GM23338 (cell line): ENCODE measurements at regions not wholly inside any gene's neighbourhood (a gene's known extent, or its start where the extent isn't known, plus 50 kb on each side); places are given as distances from the start of the nearest gene placed in this dataset.
A peak's percentile ranks its signal among the peaks of the same experiment; 100 is the strongest.

Experiments
- ATAC-seq: fragments of 200-7000 bp; cut with Tn5 transposase; 3 replicates; pipeline ENCODE4 v1.9.1; 2020
- DNase-seq: peaks from one replicate; pipeline ENCODE4 v3.0.0-alpha.2; 2015; ENCODE audit warnings: low spot score
- H2AFZ ChIP-seq: fragments of 200-600 bp; sonication (generic); 2 replicates; pipeline ENCODE4 v1.8.0; 2016; ENCODE audit warnings: antibody characterized with exemption, mild to moderate bottlenecking, moderate library complexity
- H3F3A ChIP-seq: fragments of 200-600 bp; sonication (generic); replicated peaks from 2 replicates; pipeline ENCODE4 v1.8.0; 2017; ENCODE audit warnings: antibody characterized with exemption, mixed run types, low read depth
- H3K27ac ChIP-seq: fragments of 200-600 bp; sonication (generic); 2 replicates; pipeline ENCODE4 v1.6.1; 2016; ENCODE audit warnings: low read depth
- H3K27me3 ChIP-seq: fragments of 200-600 bp; sonication (generic); 2 replicates; pipeline ENCODE4 v1.8.0; 2016; ENCODE audit warnings: mild to moderate bottlenecking, mixed run types, moderate library complexity; ENCODE audit not compliant: insufficient read depth
- H3K36me3 ChIP-seq: fragments of 200-600 bp; sonication (generic); 2 replicates; pipeline ENCODE4 v1.8.0; 2016; ENCODE audit warnings: mild to moderate bottlenecking; ENCODE audit not compliant: insufficient read depth
- H3K4me1 ChIP-seq: fragments of 200-600 bp; sonication (generic); 2 replicates; pipeline ENCODE4 v1.8.0; 2016; ENCODE audit warnings: mild to moderate bottlenecking, moderate library complexity; ENCODE audit not compliant: insufficient read depth
- H3K4me2 ChIP-seq: fragments of 200-600 bp; sonication (generic); 2 replicates; pipeline ENCODE4 v1.7.1; 2017; ENCODE audit warnings: mixed run types
- H3K4me3 ChIP-seq: fragments of 200-600 bp; sonication (generic); 2 replicates; pipeline ENCODE4 v1.6.1; 2016; ENCODE audit warnings: mixed run types
- H3K79me2 ChIP-seq: fragments of 200-600 bp; sonication (generic); replicated peaks from 2 replicates; pipeline ENCODE4 v1.8.0; 2017; ENCODE audit warnings: mild to moderate bottlenecking; ENCODE audit not compliant: insufficient read depth
- H3K9me2 ChIP-seq: fragments of 200-600 bp; sonication (generic); 2 replicates; pipeline ENCODE4 v1.8.0; 2017; ENCODE audit not compliant: insufficient read depth
- H4K20me1 ChIP-seq: fragments of 200-600 bp; sonication (generic); replicated peaks from 2 replicates; pipeline ENCODE4 v1.8.0; 2017; ENCODE audit warnings: mild to moderate bottlenecking; ENCODE audit not compliant: insufficient read depth
- H3K27ac Mint-ChIP-seq: 2 replicates; pipeline ENCODE4 v1.8.0; 2020; ENCODE audit warnings: inconsistent platforms, mild to moderate bottlenecking, moderate library complexity, mixed read lengths
- H3K27me3 Mint-ChIP-seq: 3 replicates; pipeline ENCODE4 v1.8.0; 2022; ENCODE audit warnings: low read depth, mild to moderate bottlenecking, moderate library complexity, mixed read lengths, inconsistent platforms; ENCODE audit not compliant: insufficient read depth, poor library complexity
- H3K36me3 Mint-ChIP-seq: 3 replicates; pipeline ENCODE4 v1.8.0; 2021; ENCODE audit warnings: low read depth, mild to moderate bottlenecking, inconsistent platforms, moderate library complexity, mixed read lengths
- H3K4me1 Mint-ChIP-seq: 3 replicates; pipeline ENCODE4 v1.8.0; 2020; ENCODE audit warnings: mild to moderate bottlenecking, inconsistent platforms, mixed read lengths
- H3K4me3 Mint-ChIP-seq: 3 replicates; pipeline ENCODE4 v1.8.0; 2021; ENCODE audit warnings: moderate library complexity, mild to moderate bottlenecking, inconsistent platforms, mixed read lengths
- H3K9me3 Mint-ChIP-seq: 3 replicates; pipeline ENCODE4 v1.8.0; 2020; ENCODE audit warnings: moderate library complexity, mild to moderate bottlenecking, inconsistent platforms, mixed read lengths
- NANOG ChIP-seq: IDR thresholded peaks from 2 replicates; pipeline ENCODE4 v1.6.1; 2016; ENCODE audit warnings: antibody characterized with exemption, borderline replicate concordance
- TF ChIP-seq, protein P1 (sequence below): fragments of 250-450 bp; sonication (Bioruptor Pico); IDR thresholded peaks from 2 replicates; pipeline ENCODE4 v1.5.0; 2020; ENCODE audit warnings: mild to moderate bottlenecking, moderate library complexity

DNA sequence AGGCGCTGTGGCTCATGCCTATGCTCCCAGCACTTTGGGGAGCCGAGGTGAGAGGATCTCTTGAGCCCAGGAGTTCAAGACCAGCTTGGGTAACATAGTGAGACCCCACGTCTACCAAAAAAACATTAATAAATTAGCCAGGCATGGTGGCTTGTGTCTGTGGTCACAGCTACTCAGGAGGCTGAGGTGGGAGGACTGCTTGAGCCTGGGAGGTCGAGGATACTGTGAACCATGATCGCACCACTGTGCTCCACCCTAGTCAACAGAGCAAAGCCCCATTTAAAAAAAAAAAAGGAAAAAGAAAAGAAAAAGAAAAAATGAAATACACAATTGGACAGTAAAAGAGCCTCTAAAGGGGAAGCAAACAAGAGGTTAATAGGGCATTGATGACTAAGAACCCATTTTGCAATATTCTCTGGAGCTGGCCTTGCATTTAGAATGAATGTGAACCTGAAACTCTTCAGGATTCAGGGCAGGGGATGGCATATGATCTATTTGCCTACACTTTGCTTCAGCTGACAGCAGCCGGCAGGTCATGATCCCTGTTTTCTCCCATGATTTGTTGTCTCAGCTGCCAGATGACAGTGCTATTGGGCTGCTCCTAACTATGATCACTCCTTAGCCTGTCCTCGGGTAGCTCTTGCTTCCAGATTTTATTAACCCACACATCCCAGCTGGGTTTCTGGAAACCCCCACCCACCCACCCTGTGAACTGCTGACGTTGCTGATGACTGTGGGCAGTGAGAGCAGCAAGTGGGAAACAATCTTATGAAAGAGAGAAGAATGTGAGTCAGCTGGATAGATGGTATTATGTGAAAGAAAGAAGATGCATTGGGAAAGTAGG lies 83.8 kb upstream of the ELOVL5 start:
- Histone ChIP-seq H3K9me2 (no peaks in the 10 kb centered on the region), H3K36me3 (no peaks in the 10 kb centered on the region), H4K20me1 (no peaks in the 10 kb centered on the region; the same call in 1 of the 2 replicates), H3F3A (no peaks in the 10 kb centered on the region), H3K4me1 (no peaks in the 10 kb centered on the region), H3K27ac (no peak overlapping the region), H2AFZ (0 out of 2 replicates have a peak overlapping the region, but pooled peaks have one; percentile 21), H3K4me3 (no peak overlapping the region), H3K27me3 (no peaks in the 10 kb centered on the region), H3K79me2 (no peaks in the 10 kb centered on the region), H3K4me2 (no peak overlapping the region)
- no peaks in the 10 kb centered on the region for H3K36me3 Mint-ChIP-seq
- H3K4me3 Mint-ChIP-seq = no peak overlapping the region
- H3K4me1 Mint-ChIP-seq = no peaks in the 10 kb centered on the region
- ATAC-seq (no peak), DNase-seq (no peak)
- TF ChIP-seq, protein P1, sequence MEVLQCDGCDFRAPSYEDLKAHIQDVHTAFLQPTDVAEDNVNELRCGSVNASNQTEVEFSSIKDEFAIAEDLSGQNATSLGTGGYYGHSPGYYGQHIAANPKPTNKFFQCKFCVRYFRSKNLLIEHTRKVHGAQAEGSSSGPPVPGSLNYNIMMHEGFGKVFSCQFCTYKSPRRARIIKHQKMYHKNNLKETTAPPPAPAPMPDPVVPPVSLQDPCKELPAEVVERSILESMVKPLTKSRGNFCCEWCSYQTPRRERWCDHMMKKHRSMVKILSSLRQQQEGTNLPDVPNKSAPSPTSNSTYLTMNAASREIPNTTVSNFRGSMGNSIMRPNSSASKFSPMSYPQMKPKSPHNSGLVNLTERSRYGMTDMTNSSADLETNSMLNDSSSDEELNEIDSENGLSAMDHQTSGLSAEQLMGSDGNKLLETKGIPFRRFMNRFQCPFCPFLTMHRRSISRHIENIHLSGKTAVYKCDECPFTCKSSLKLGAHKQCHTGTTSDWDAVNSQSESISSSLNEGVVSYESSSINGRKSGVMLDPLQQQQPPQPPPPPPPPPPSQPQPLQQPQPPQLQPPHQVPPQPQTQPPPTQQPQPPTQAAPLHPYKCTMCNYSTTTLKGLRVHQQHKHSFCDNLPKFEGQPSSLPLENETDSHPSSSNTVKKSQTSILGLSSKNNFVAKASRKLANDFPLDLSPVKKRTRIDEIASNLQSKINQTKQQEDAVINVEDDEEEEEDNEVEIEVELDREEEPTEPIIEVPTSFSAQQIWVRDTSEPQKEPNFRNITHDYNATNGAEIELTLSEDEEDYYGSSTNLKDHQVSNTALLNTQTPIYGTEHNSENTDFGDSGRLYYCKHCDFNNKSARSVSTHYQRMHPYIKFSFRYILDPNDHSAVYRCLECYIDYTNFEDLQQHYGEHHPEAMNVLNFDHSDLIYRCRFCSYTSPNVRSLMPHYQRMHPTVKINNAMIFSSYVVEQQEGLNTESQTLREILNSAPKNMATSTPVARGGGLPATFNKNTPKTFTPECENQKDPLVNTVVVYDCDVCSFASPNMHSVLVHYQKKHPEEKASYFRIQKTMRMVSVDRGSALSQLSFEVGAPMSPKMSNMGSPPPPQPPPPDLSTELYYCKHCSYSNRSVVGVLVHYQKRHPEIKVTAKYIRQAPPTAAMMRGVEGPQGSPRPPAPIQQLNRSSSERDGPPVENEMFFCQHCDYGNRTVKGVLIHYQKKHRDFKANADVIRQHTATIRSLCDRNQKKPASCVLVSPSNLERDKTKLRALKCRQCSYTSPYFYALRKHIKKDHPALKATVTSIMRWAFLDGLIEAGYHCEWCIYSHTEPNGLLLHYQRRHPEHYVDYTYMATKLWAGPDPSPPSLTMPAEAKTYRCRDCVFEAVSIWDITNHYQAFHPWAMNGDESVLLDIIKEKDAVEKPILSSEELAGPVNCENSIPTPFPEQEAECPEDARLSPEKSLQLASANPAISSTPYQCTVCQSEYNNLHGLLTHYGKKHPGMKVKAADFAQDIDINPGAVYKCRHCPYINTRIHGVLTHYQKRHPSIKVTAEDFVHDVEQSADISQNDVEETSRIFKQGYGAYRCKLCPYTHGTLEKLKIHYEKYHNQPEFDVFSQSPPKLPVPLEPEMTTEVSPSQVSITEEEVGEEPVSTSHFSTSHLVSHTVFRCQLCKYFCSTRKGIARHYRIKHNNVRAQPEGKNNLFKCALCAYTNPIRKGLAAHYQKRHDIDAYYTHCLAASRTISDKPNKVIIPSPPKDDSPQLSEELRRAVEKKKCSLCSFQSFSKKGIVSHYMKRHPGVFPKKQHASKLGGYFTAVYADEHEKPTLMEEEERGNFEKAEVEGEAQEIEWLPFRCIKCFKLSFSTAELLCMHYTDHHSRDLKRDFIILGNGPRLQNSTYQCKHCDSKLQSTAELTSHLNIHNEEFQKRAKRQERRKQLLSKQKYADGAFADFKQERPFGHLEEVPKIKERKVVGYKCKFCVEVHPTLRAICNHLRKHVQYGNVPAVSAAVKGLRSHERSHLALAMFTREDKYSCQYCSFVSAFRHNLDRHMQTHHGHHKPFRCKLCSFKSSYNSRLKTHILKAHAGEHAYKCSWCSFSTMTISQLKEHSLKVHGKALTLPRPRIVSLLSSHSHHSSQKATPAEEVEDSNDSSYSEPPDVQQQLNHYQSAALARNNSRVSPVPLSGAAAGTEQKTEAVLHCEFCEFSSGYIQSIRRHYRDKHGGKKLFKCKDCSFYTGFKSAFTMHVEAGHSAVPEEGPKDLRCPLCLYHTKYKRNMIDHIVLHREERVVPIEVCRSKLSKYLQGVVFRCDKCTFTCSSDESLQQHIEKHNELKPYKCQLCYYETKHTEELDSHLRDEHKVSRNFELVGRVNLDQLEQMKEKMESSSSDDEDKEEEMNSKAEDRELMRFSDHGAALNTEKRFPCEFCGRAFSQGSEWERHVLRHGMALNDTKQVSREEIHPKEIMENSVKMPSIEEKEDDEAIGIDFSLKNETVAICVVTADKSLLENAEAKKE (CRISPR knock-in tag) = no peak
- H3K9me3 Mint-ChIP-seq = no peaks in the 10 kb centered on the region
- H3K27me3 Mint-ChIP-seq = no peaks in the 10 kb centered on the region
- no peak overlapping the region for H3K27ac Mint-ChIP-seq

- Mint-ChIP-seq H3K4me3 (no peak overlapping the region), H3K4me1 (no peaks in the 10 kb centered on the region), H3K27ac (no peak overlapping the region), H3K36me3 (no peaks in the 10 kb centered on the region), H3K27me3 (no peaks in the 10 kb centered on the region), H3K9me3 (no peaks in the 10 kb centered on the region)
- no peak for TF ChIP-seq NANOG
- Histone ChIP-seq H3K27ac (no peak overlapping the region), H4K20me1 (no peaks in the 10 kb centered on the region; the same call in 1 of the 2 replicates), H2AFZ (0 out of 2 replicates have a peak overlapping the region, but pooled peaks have one; percentile 21), H3K9me2 (no peaks in the 10 kb centered on the region), H3K79me2 (no peaks in the 10 kb centered on the region), H3K4me2 (no peak overlapping the region), H3K27me3 (no peaks in the 10 kb centered on the region), H3F3A (no peaks in the 10 kb centered on the region), H3K4me3 (no peak overlapping the region), H3K36me3 (no peaks in the 10 kb centered on the region), H3K4me1 (no peaks in the 10 kb centered on the region)
- DNase-seq = no peak
- no peak for ATAC-seq
Observed at GRCh38 chr6:53431704-53432103, 83.0 kb upstream of the ELOVL5 start.
